ENCODE measurements at regions not wholly inside any gene's neighbourhood (a gene's known extent, or its start where the extent isn't known, plus 50 kb on each side); places are given as distances from the start of the nearest gene placed in this dataset.
A peak's percentile ranks its signal among the peaks of the same experiment; 100 is the strongest.
"Not testable (repeated sequence)": the region's sequence is repeated elsewhere in the genome, so short reads cannot be mapped to it uniquely, and the experiment has no call there.

GRCh38 chr2:64745562-64745961 lies 91.8 kb upstream of the SERTAD2 start:
- H3K4me2 ChIP-seq (ENCODE audit: low read length): no peak overlapping the region
- WGBS (ENCODE audit: extremely low coverage, insufficient coverage, low lambda C conversion rate): no CpG with 5 or more reads among the region's 2 CpGs
- no peak overlapping the region for H2BK15ac ChIP-seq (replicated peaks; ENCODE audit: low read depth)
- H3K4me3 ChIP-seq (ENCODE audit: low read length): no peak overlapping the region
- H4K8ac ChIP-seq (ENCODE audit: low read depth, low read length): no peak overlapping the region
- H4K5ac ChIP-seq (ENCODE audit: low read length): no peak overlapping the region
- no peaks in the 10 kb centered on the region for H3K36me3 ChIP-seq (ENCODE audit: control insufficient read depth, insufficient read depth, low read length)
- no peaks in the 10 kb centered on the region for H3K27me3 ChIP-seq (ENCODE audit: insufficient read depth, low read length, poor library complexity)
- H2AK5ac ChIP-seq (ENCODE audit: low read length): no peak overlapping the region
- no peak overlapping the region for H3K4ac ChIP-seq (ENCODE audit: low read depth, low read length)
- no peaks in the 10 kb centered on the region for H3K79me1 ChIP-seq (ENCODE audit: low read length)
- no peak overlapping the region for H3K9ac ChIP-seq (ENCODE audit: low read length)
- no peak overlapping the region for H3K27ac ChIP-seq (ENCODE audit: low read depth, low read length)
- H3K18ac ChIP-seq (ENCODE audit: low read length): no peak overlapping the region
- DNase-seq: no peak
- no peak overlapping the region for H2BK5ac ChIP-seq (ENCODE audit: low read length)
- no peak overlapping the region for H2BK120ac ChIP-seq (ENCODE audit: low read depth, low read length)
- no peaks in the 10 kb centered on the region for H3K4me1 ChIP-seq (ENCODE audit: control insufficient read depth, low read depth, low read length)
- no peaks in the 10 kb centered on the region for H3K79me2 ChIP-seq (ENCODE audit: control insufficient read depth, insufficient read depth, low read length)
- no peak overlapping the region for H3K56ac ChIP-seq (ENCODE audit: low read length)
- no peak overlapping the region for H3K23ac ChIP-seq (ENCODE audit: low read length)

DNA sequence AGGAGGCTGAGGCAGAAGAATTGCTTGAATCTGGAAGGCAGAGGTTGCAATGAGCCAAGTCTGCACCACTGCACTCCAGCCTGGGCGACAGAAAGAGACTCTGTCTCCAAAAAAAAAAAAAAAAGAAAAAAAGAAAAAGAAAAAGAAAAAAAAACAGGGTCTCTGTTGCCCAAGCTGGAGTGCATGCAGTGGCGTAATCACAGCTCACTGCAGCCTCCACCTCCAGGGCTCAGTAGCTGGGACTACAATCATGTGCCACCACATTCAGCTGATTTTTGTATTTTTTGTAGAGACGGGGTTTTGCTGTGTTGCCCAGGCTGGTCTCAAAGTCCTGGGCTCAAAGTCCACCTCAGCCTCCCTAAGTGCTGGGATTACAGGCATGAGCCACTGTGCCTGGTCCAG lies 94.0 kb upstream of the SERTAD2 start:
- H4K8ac ChIP-seq (ENCODE audit: low read depth, low read length); H3K27ac ChIP-seq (ENCODE audit: low read depth, low read length); H3K36me3 ChIP-seq (ENCODE audit: control insufficient read depth, insufficient read depth, low read length); H2BK15ac ChIP-seq (replicated peaks; ENCODE audit: low read depth); H3K4ac ChIP-seq (ENCODE audit: low read depth, low read length); H3K23ac ChIP-seq (ENCODE audit: low read length); H2BK120ac ChIP-seq (ENCODE audit: low read depth, low read length); H3K9ac ChIP-seq (ENCODE audit: low read length); H3K79me1 ChIP-seq (ENCODE audit: low read length); H2BK5ac ChIP-seq (ENCODE audit: low read length); H2AK5ac ChIP-seq (ENCODE audit: low read length); H3K56ac ChIP-seq (ENCODE audit: low read length); H3K18ac ChIP-seq (ENCODE audit: low read length); H3K4me3 ChIP-seq (ENCODE audit: low read length); H4K5ac ChIP-seq (ENCODE audit: low read length); H3K27me3 ChIP-seq (ENCODE audit: insufficient read depth, low read length, poor library complexity); H3K79me2 ChIP-seq (ENCODE audit: control insufficient read depth, insufficient read depth, low read length); H3K4me1 ChIP-seq (ENCODE audit: control insufficient read depth, low read depth, low read length); H3K4me2 ChIP-seq (ENCODE audit: low read length); DNase-seq: not testable (repeated sequence)
- no CpG with 5 or more reads among the region's 3 CpGs for WGBS (ENCODE audit: extremely low coverage, insufficient coverage, low lambda C conversion rate)

GRCh38 chr2:64748147-64748546 lies 94.4 kb upstream of the SERTAD2 start:
- H3K79me2 ChIP-seq (ENCODE audit: control insufficient read depth, insufficient read depth, low read length): no peaks in the 10 kb centered on the region
- whole genome bisulfite sequencing (ENCODE audit: extremely low coverage, insufficient coverage, low lambda C conversion rate): no CpG with 5 or more reads among the region's 3 CpGs

GRCh38 chr2:64748561-64748960 lies 94.8 kb upstream of the SERTAD2 start:
- Histone ChIP-seq H3K4ac (ENCODE audit: low read depth, low read length) (no peak overlapping the region), H3K4me3 (ENCODE audit: low read length) (no peak overlapping the region), H3K18ac (ENCODE audit: low read length) (no peak overlapping the region), H3K36me3 (ENCODE audit: control insufficient read depth, insufficient read depth, low read length) (no peaks in the 10 kb centered on the region), H3K9ac (ENCODE audit: low read length) (no peak overlapping the region), H2AK5ac (ENCODE audit: low read length) (no peak overlapping the region), H4K8ac (ENCODE audit: low read depth, low read length) (no peak overlapping the region), H3K4me1 (ENCODE audit: control insufficient read depth, low read depth, low read length) (no peaks in the 10 kb centered on the region), H2BK15ac (replicated peaks; ENCODE audit: low read depth) (no peak overlapping the region), H3K23ac (ENCODE audit: low read length) (no peak overlapping the region), H3K27ac (ENCODE audit: low read depth, low read length) (no peak overlapping the region), H3K27me3 (ENCODE audit: insufficient read depth, low read length, poor library complexity) (no peaks in the 10 kb centered on the region), H2BK5ac (ENCODE audit: low read length) (no peak overlapping the region), H3K79me2 (ENCODE audit: control insufficient read depth, insufficient read depth, low read length) (no peaks in the 10 kb centered on the region), H3K79me1 (ENCODE audit: low read length) (no peaks in the 10 kb centered on the region), H3K4me2 (ENCODE audit: low read length) (no peak overlapping the region), H4K5ac (ENCODE audit: low read length) (no peak overlapping the region), H3K56ac (ENCODE audit: low read length) (no peak overlapping the region), H2BK120ac (ENCODE audit: low read depth, low read length) (no peak overlapping the region)
- no peak for DNase-seq
- WGBS (ENCODE audit: extremely low coverage, insufficient coverage, low lambda C conversion rate): no CpG with 5 or more reads among the region's 2 CpGs

More at GRCh38 chr2:64748147-64748546, 94.4 kb upstream of the SERTAD2 start:
- no peak overlapping the region for H3K56ac ChIP-seq (ENCODE audit: low read length)
- H3K27ac ChIP-seq (ENCODE audit: low read depth, low read length): no peak overlapping the region
- no peak overlapping the region for H2BK15ac ChIP-seq (replicated peaks; ENCODE audit: low read depth)
- H3K4me3 ChIP-seq (ENCODE audit: low read length): no peak overlapping the region
- H2BK120ac ChIP-seq (ENCODE audit: low read depth, low read length): no peak overlapping the region
- H2BK5ac ChIP-seq (ENCODE audit: low read length): no peak overlapping the region
- no peaks in the 10 kb centered on the region for H3K36me3 ChIP-seq (ENCODE audit: control insufficient read depth, insufficient read depth, low read length)
- no peaks in the 10 kb centered on the region for H3K4me1 ChIP-seq (ENCODE audit: control insufficient read depth, low read depth, low read length)
- H4K5ac ChIP-seq (ENCODE audit: low read length): no peak overlapping the region
- no peaks in the 10 kb centered on the region for H3K79me1 ChIP-seq (ENCODE audit: low read length)
- no peak overlapping the region for H4K8ac ChIP-seq (ENCODE audit: low read depth, low read length)
- no peak overlapping the region for H3K18ac ChIP-seq (ENCODE audit: low read length)
- no peak overlapping the region for H2AK5ac ChIP-seq (ENCODE audit: low read length)
- H3K27me3 ChIP-seq (ENCODE audit: insufficient read depth, low read length, poor library complexity): no peaks in the 10 kb centered on the region
- H3K4ac ChIP-seq (ENCODE audit: low read depth, low read length): no peak overlapping the region
- no peak overlapping the region for H3K23ac ChIP-seq (ENCODE audit: low read length)
- DNase-seq: no peak
- H3K9ac ChIP-seq (ENCODE audit: low read length): no peak overlapping the region
- H3K4me2 ChIP-seq (ENCODE audit: low read length): no peak overlapping the region

GRCh38 chr2:64749446-64749845 lies 95.7 kb upstream of the SERTAD2 start:
- peak overlapping the region; percentile 97 for H3K56ac ChIP-seq (ENCODE audit: low read length)
- no peaks in the 10 kb centered on the region for H3K79me2 ChIP-seq (ENCODE audit: control insufficient read depth, insufficient read depth, low read length)
- peak overlapping the region; percentile 93 for H3K9ac ChIP-seq (ENCODE audit: low read length)
- no peak overlapping the region for H3K27ac ChIP-seq (ENCODE audit: low read depth, low read length)
- H3K4me2 ChIP-seq (ENCODE audit: low read length): peak overlapping the region; percentile 32
- H3K4ac ChIP-seq (ENCODE audit: low read depth, low read length): no peak overlapping the region
- no peaks in the 10 kb centered on the region for H3K27me3 ChIP-seq (ENCODE audit: insufficient read depth, low read length, poor library complexity)
- DNase-seq: no peak
- H3K79me1 ChIP-seq (ENCODE audit: low read length): no peaks in the 10 kb centered on the region
- H3K23ac ChIP-seq (ENCODE audit: low read length): no peak overlapping the region
- H2BK15ac ChIP-seq (replicated peaks; ENCODE audit: low read depth): no peak overlapping the region
- no peak overlapping the region for H4K8ac ChIP-seq (ENCODE audit: low read depth, low read length)
- no peak overlapping the region for H2AK5ac ChIP-seq (ENCODE audit: low read length)
- no peak overlapping the region for H3K18ac ChIP-seq (ENCODE audit: low read length)
- H3K4me1 ChIP-seq (ENCODE audit: control insufficient read depth, low read depth, low read length): no peaks in the 10 kb centered on the region
- WGBS (ENCODE audit: extremely low coverage, insufficient coverage, low lambda C conversion rate): no CpG with 5 or more reads among the region's 4 CpGs
- H3K4me3 ChIP-seq (ENCODE audit: low read length): no peak overlapping the region
- H2BK5ac ChIP-seq (ENCODE audit: low read length): no peak overlapping the region
- no peaks in the 10 kb centered on the region for H3K36me3 ChIP-seq (ENCODE audit: control insufficient read depth, insufficient read depth, low read length)
- H2BK120ac ChIP-seq (ENCODE audit: low read depth, low read length): no peak overlapping the region
- H4K5ac ChIP-seq (ENCODE audit: low read length): no peak overlapping the region

- Histone ChIP-seq H3K9ac (ENCODE audit: low read length) (peak overlapping the region; percentile 93), H3K4ac (ENCODE audit: low read depth, low read length) (no peak overlapping the region), H3K36me3 (ENCODE audit: control insufficient read depth, insufficient read depth, low read length) (no peaks in the 10 kb centered on the region), H3K79me1 (ENCODE audit: low read length) (no peaks in the 10 kb centered on the region), H3K27me3 (ENCODE audit: insufficient read depth, low read length, poor library complexity) (no peaks in the 10 kb centered on the region), H3K23ac (ENCODE audit: low read length) (no peak overlapping the region), H3K56ac (ENCODE audit: low read length) (peak overlapping the region; percentile 97), H3K79me2 (ENCODE audit: control insufficient read depth, insufficient read depth, low read length) (no peaks in the 10 kb centered on the region), H4K8ac (ENCODE audit: low read depth, low read length) (no peak overlapping the region), H2AK5ac (ENCODE audit: low read length) (no peak overlapping the region), H3K18ac (ENCODE audit: low read length) (peak overlapping the region; percentile 33), H2BK15ac (replicated peaks; ENCODE audit: low read depth) (no peak overlapping the region), H3K4me2 (ENCODE audit: low read length) (peak overlapping the region; percentile 32), H3K4me1 (ENCODE audit: control insufficient read depth, low read depth, low read length) (no peaks in the 10 kb centered on the region), H2BK5ac (ENCODE audit: low read length) (peak overlapping the region; percentile 70), H4K5ac (ENCODE audit: low read length) (no peak overlapping the region), H3K27ac (ENCODE audit: low read depth, low read length) (peak overlapping the region; percentile 95), H2BK120ac (ENCODE audit: low read depth, low read length) (no peak overlapping the region), H3K4me3 (ENCODE audit: low read length) (peak overlapping the region; percentile 88)
- no CpG with 5 or more reads among the region's 38 CpGs for WGBS (ENCODE audit: extremely low coverage, insufficient coverage, low lambda C conversion rate)
- peak; percentile 38 for DNase-seq
Observed at GRCh38 chr2:64750001-64750816, 96.5 kb upstream of the SERTAD2 start.

All from mesendoderm (in vitro differentiated cells).